ENCODE measurements at regions not wholly inside any gene's neighbourhood (a gene's known extent, or its start where the extent isn't known, plus 50 kb on each side); places are given as distances from the start of the nearest gene placed in this dataset.

DNA sequence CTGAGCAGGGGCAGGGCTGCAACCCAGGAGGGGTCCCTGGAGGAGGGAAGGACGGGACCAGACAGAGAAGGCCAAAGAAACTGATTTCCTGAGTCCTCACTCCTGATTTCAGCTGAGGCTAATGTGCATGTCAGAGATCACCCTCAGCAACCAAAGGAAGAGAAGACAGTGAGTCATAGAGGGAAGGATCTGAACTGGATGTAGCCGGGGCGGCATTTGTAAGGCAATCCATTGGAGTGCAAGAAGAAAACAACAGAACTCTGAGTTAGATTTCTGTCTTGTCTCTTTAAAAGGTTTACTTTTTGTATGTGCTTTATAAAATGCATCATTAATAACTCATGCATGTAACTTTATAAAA is 105.3 kb upstream of the AGBL1 start:
- TF ChIP-seq FOXA1 (IDR thresholded peaks at IDR 0.05) (no peak), ELF4 (IDR thresholded peaks at IDR 0.05) (no peak), SUZ12 (IDR thresholded peaks at IDR 0.05) (no peak), BHLHE40 (IDR thresholded peaks at IDR 0.05; ENCODE audit: borderline replicate concordance) (no peak), ZNF384 (IDR thresholded peaks at IDR 0.05) (no peak), CTBP1 (IDR thresholded peaks at IDR 0.05; ENCODE audit: borderline replicate concordance) (no peak), LEF1 (IDR thresholded peaks at IDR 0.05; ENCODE audit: borderline replicate concordance) (no peak), ARNT (IDR thresholded peaks at IDR 0.05) (no peak), SP1 (IDR thresholded peaks at IDR 0.05) (no peak), NFRKB (IDR thresholded peaks at IDR 0.05) (no peak), FOXK2 (IDR thresholded peaks at IDR 0.05) (no peak), L3MBTL2 (conservative IDR thresholded peaks at IDR 0.05) (no peak), HDGF (IDR thresholded peaks at IDR 0.05; ENCODE audit: borderline replicate concordance) (no peak)
- TF ChIP-seq, protein P1, sequence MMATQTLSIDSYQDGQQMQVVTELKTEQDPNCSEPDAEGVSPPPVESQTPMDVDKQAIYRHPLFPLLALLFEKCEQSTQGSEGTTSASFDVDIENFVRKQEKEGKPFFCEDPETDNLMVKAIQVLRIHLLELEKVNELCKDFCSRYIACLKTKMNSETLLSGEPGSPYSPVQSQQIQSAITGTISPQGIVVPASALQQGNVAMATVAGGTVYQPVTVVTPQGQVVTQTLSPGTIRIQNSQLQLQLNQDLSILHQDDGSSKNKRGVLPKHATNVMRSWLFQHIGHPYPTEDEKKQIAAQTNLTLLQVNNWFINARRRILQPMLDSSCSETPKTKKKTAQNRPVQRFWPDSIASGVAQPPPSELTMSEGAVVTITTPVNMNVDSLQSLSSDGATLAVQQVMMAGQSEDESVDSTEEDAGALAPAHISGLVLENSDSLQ (IDR thresholded peaks at IDR 0.05): no peak

Measured in HEK293T (cell line).